ENCODE measurements at regions not wholly inside any gene's neighbourhood (a gene's known extent, or its start where the extent isn't known, plus 50 kb on each side); places are given as distances from the start of the nearest gene placed in this dataset.

GRCh38 chr20:10806539-10806938 lies 132.7 kb upstream of the JAG1 start:
- Histone ChIP-seq H3K4me1 (peaks cover 0 to 5% (median 0%) of the 10 kb centered on the region in 3 donors), H3K27me3 (no peaks in the 10 kb centered on the region), H3K36me3 (no peaks in the 10 kb centered on the region), H3K9me3 (no peaks in the 10 kb centered on the region), H3K4me3 (no peak overlapping the region), H3K27ac (peak overlapping the region in 2 of 4 donors; percentile 64 to 65)
- DNase-seq: no peak
- WGBS, 2 donors: 49 to 57% methylated on average over 3 of the region's 3 CpGs
- TF ChIP-seq POLR2A (IDR thresholded peaks at IDR 0.05): no peak
- no peak for TF ChIP-seq CTCF (IDR thresholded peaks at IDR 0.05)
- intact Hi-C loops (cut with DNase I): no loop called here

- no peak overlapping the region for H3K27ac ChIP-seq
- no peak for TF ChIP-seq CTCF (IDR thresholded peaks at IDR 0.05)
- H3K4me3 ChIP-seq: no peak overlapping the region
- H3K36me3 ChIP-seq: no peaks in the 10 kb centered on the region
- peaks cover 0 to 5% (median 0%) of the 10 kb centered on the region in 3 donors for H3K4me1 ChIP-seq
- intact Hi-C loops (cut with DNase I): no loop called here
- WGBS, 2 donors: 58 to 83% methylated on average over 1 of the region's 1 CpG
- H3K27me3 ChIP-seq: no peaks in the 10 kb centered on the region
- no peaks in the 10 kb centered on the region for H3K9me3 ChIP-seq
- no peak for DNase-seq
These were observed 133.2 kb upstream of the JAG1 start for GRCh38 chr20:10807013-10807412.

GRCh38 chr20:10812759-10813327 lies 139.0 kb upstream of the JAG1 start:
- intact Hi-C loops (cut with DNase I): no loop called here
- TF ChIP-seq POLR2A (IDR thresholded peaks at IDR 0.05) (no peak), CTCF (IDR thresholded peaks at IDR 0.05) (no peak)
- DNase-seq: no peak
- Histone ChIP-seq H3K9me3 (no peaks in the 10 kb centered on the region), H3K4me3 (no peak overlapping the region), H3K36me3 (no peaks in the 10 kb centered on the region), H3K27me3 (no peaks in the 10 kb centered on the region), H3K4me1 (no peaks in the 10 kb centered on the region), H3K27ac (no peak overlapping the region)
- 81 to 86% methylated on average over 10 of the region's 10 CpGs for WGBS, 2 donors

GRCh38 chr20:10823585-10823984 lies 149.8 kb upstream of the JAG1 start:
- Histone ChIP-seq H3K9me3 (no peaks in the 10 kb centered on the region), H3K4me3 (no peak overlapping the region), H3K4me1 (no peaks in the 10 kb centered on the region), H3K27ac (no peak overlapping the region), H3K36me3 (no peaks in the 10 kb centered on the region), H3K27me3 (no peaks in the 10 kb centered on the region)
- no peak for DNase-seq
- TF ChIP-seq POLR2A (IDR thresholded peaks at IDR 0.05) (no peak), CTCF (IDR thresholded peaks at IDR 0.05) (no peak)
- intact Hi-C loops (cut with DNase I): no loop called here
- 82 to 85% methylated on average over 2 to 3 of the region's 3 CpGs for WGBS, 2 donors

- Histone ChIP-seq H3K4me1 (no peaks in the 10 kb centered on the region), H3K36me3 (no peaks in the 10 kb centered on the region), H3K27ac (no peak overlapping the region), H3K27me3 (no peaks in the 10 kb centered on the region), H3K9me3 (no peaks in the 10 kb centered on the region), H3K4me3 (no peak overlapping the region)
- 83 to 88% methylated on average over 11 of the region's 11 CpGs for WGBS, 2 donors
- no peak for DNase-seq
- no peak for TF ChIP-seq CTCF (IDR thresholded peaks at IDR 0.05)
- TF ChIP-seq POLR2A (IDR thresholded peaks at IDR 0.05): no peak
- intact Hi-C loops (cut with DNase I): no loop called here
These were observed 151.1 kb upstream of the JAG1 start for GRCh38 chr20:10824750-10825500.
